B cell (primary cell): ENCODE measurements at regions not wholly inside any gene's neighbourhood (a gene's known extent, or its start where the extent isn't known, plus 50 kb on each side); places are given as distances from the start of the nearest gene placed in this dataset.

Experiments used
- ATAC-seq: fragments of 200-7000 bp; cut with Tn5 transposase; one replicate; pipeline ENCODE4 v1.10.0; 2021; ENCODE audit warnings: low read depth, mild to moderate bottlenecking, moderate number of reproducible peaks, moderate library complexity
- CTCF ChIA-PET: fragments of 350-600 bp; sonication (Branson Sonifier 250); formaldehyde crosslinking; loops from one replicate; lab custom pipeline; 2021; ENCODE audit warnings: antibody characterized with exemption, inconsistent platforms; lab: Charles Lee
- POLR2A ChIA-PET: fragments of 350-600 bp; sonication (Branson Sonifier 250); formaldehyde crosslinking; loops from one replicate; lab custom pipeline; 2021; ENCODE audit warnings: antibody characterized with exemption; lab: Charles Lee
- DNase-seq: peaks from one replicate; pipeline ENCODE4 v3.0.0; 2013
- H2AFZ ChIP-seq: 2 replicates; pipeline ENCODE4 v1.6.1; 2012; ENCODE audit warnings: mild to moderate bottlenecking, low read depth, low read length; ENCODE audit not compliant: insufficient read depth, poor library complexity, severe bottlenecking
- H3K27ac ChIP-seq, 2 donors: 1 replicate in 1 of 2; 2 replicates in 1 of 2; pipeline ENCODE4 v1.5.1; 2012 to 2013; ENCODE audit warnings: low read length in 2 of 2, mild to moderate bottlenecking in 2 of 2, moderate library complexity in 1 of 2
- H3K27me3 ChIP-seq, 4 experiments: fragments of 200-600 bp in 1 of 4; sonication (generic) in 1 of 4; replicated peaks in 1 of 4; 1 replicate in 2 of 4; 2 replicates in 2 of 4; pipeline versions ENCODE4 v1.6.1 to v1.7.0; 2013 to 2016; ENCODE audit warnings: low read length in 3 of 4, mild to moderate bottlenecking in 2 of 4, mixed read lengths in 1 of 4, moderate library complexity in 1 of 4; ENCODE audit not compliant: insufficient read depth in 4 of 4, control insufficient read depth in 3 of 4; ENCODE audit errors: control extremely low read depth in 1 of 4
- H3K36me3 ChIP-seq, 2 experiments: replicated peaks in 1 of 2; 1 replicate in 1 of 2; 2 replicates in 1 of 2; pipeline versions ENCODE4 v1.6.1 to v1.7.1; 2013; ENCODE audit warnings: low read length in 1 of 2; ENCODE audit not compliant: insufficient read depth in 2 of 2, control insufficient read depth in 1 of 2; ENCODE audit errors: control extremely low read depth in 1 of 2, extremely low read depth in 1 of 2
- H3K4me1 ChIP-seq, 2 donors: fragments of 200-600 bp in 1 of 2; sonication (generic) in 1 of 2; 1 replicate in 1 of 2; 2 replicates in 1 of 2; pipeline versions ENCODE4 v1.5.1 to v1.6.1; 2013 to 2017; ENCODE audit warnings: low read length in 2 of 2; ENCODE audit not compliant: control insufficient read depth in 2 of 2, insufficient read depth in 2 of 2
- H3K4me2 ChIP-seq: replicated peaks from 2 replicates; pipeline ENCODE3; 2012; ENCODE audit warnings: mild to moderate bottlenecking, low read depth, low read length; ENCODE audit not compliant: poor library complexity, severe bottlenecking
- H3K4me3 ChIP-seq, 5 experiments: fragments of 200-600 bp in 1 of 5; sonication (generic) in 1 of 5; 1 replicate in 3 of 5; 2 replicates in 2 of 5; pipeline versions ENCODE4 v1.5.1 to v1.7.0; 2011 to 2016; ENCODE audit warnings: low read length in 4 of 5, mild to moderate bottlenecking in 4 of 5, low read depth in 2 of 5, control low read depth in 1 of 5, moderate library complexity in 1 of 5; ENCODE audit not compliant: insufficient read depth in 1 of 5; ENCODE audit errors: control extremely low read depth in 1 of 5, extremely low read depth in 1 of 5
- H3K79me2 ChIP-seq: fragments of 200-600 bp; sonication (generic); one replicate; pipeline ENCODE4 v1.6.0; 2016; ENCODE audit warnings: low read length; ENCODE audit not compliant: control insufficient read depth, insufficient read depth
- H3K9ac ChIP-seq: fragments of 200-600 bp; sonication (generic); 2 replicates; pipeline ENCODE4 v1.6.1; 2017; ENCODE audit warnings: mild to moderate bottlenecking, low read length, moderate library complexity
- H3K9me3 ChIP-seq, 3 donors: one replicate each; pipeline versions ENCODE4 v1.6.1 to v1.7.1; 2013; ENCODE audit warnings: low read length in 2 of 3; ENCODE audit not compliant: control insufficient read depth in 2 of 3, insufficient read depth in 1 of 3; ENCODE audit errors: control extremely low read depth in 1 of 3
- H4K20me1 ChIP-seq: 2 replicates; pipeline ENCODE4 v1.6.0; 2012; ENCODE audit warnings: mild to moderate bottlenecking, low read length; ENCODE audit not compliant: insufficient read depth, control insufficient read depth, poor library complexity, severe bottlenecking
- H3K27ac Mint-ChIP-seq: one replicate; pipeline ENCODE4 v1.8.0; 2021; ENCODE audit warnings: mixed read lengths
- H3K27me3 Mint-ChIP-seq: one replicate; pipeline ENCODE4 v1.8.0; 2021; ENCODE audit warnings: mixed read lengths
- H3K4me1 Mint-ChIP-seq: one replicate; pipeline ENCODE4 v1.8.0; 2021; ENCODE audit warnings: mixed read lengths
- H3K4me3 Mint-ChIP-seq: one replicate; pipeline ENCODE4 v1.8.0; 2021; ENCODE audit warnings: mixed read lengths
- H3K9me3 Mint-ChIP-seq: one replicate; pipeline ENCODE4 v1.8.0; 2022; ENCODE audit warnings: mixed read lengths; ENCODE audit not compliant: insufficient read depth
- EZH2 ChIP-seq: IDR thresholded peaks from 2 replicates; pipeline ENCODE4 v1.6.1; 2012; ENCODE audit warnings: borderline replicate concordance, low read depth, mild to moderate bottlenecking, moderate library complexity, low read length; ENCODE audit not compliant: insufficient read depth, poor library complexity, severe bottlenecking
- WGBS: methylation state at CpG from one replicate; pipeline ENCODE4 v1.1.5; 2013; ENCODE audit warnings: missing lambda C conversion rate; ENCODE audit not compliant: insufficient coverage; 5-methylcytosine and 5-hydroxymethylcytosine counted together
- intact Hi-C: fragments of 100-400 bp; cut with micrococcal nuclease; formaldehyde crosslinking; loops from one replicate; pipeline ENCODE4 v1.10.0; 2022
- TF ChIP-seq, protein P1 (sequence below): fragments of 200-600 bp; IDR thresholded peaks from one replicate; pipeline ENCODE4 v1.8.0; 2022; ENCODE audit warnings: antibody characterized with exemption, mild to moderate bottlenecking

DNA sequence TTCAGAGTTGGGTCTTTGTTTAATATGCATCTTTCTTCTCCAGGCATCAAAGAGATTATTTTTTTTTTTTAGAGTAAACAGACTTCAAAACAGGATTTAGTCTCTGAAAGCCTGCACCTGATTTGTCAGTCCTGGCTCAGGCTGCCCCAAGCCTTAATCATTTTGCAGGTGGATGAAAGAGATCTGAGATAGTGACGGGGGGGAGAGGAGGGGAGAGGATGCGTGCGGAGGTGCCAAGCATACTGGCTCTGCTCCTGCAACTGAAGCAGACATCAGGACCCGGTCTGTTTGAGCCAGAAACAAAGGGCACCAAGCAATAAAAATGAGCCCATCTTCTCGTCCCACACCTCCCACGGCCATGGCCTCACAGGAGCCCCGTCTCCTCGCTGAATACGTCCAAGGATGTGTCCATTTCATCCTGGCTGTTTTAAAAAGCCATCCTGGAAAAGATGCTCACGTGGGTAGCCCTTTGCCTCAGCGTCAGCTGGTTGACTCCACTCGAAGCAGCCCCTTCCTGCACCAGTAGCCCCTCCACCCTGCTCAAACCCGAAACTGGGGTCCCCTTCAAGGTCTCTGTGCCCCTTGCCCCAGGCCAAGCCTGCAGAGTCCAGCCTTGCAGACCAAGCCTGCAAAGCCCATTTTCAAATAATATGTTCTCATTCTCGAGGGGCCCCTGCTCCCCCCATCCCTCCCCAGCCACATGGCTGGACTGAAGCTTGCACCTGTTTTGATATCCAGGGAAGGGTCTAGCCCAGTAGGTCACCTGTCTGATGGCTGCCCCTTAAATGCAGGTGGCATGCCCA, 84.8 kb upstream of the TNRC6C start:
- DNase-seq: no peak
- TF ChIP-seq EZH2: no peak
- TF ChIP-seq, protein P1, sequence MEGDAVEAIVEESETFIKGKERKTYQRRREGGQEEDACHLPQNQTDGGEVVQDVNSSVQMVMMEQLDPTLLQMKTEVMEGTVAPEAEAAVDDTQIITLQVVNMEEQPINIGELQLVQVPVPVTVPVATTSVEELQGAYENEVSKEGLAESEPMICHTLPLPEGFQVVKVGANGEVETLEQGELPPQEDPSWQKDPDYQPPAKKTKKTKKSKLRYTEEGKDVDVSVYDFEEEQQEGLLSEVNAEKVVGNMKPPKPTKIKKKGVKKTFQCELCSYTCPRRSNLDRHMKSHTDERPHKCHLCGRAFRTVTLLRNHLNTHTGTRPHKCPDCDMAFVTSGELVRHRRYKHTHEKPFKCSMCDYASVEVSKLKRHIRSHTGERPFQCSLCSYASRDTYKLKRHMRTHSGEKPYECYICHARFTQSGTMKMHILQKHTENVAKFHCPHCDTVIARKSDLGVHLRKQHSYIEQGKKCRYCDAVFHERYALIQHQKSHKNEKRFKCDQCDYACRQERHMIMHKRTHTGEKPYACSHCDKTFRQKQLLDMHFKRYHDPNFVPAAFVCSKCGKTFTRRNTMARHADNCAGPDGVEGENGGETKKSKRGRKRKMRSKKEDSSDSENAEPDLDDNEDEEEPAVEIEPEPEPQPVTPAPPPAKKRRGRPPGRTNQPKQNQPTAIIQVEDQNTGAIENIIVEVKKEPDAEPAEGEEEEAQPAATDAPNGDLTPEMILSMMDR: no peak
- Histone ChIP-seq H3K4me3 (no peak overlapping the region), H3K4me1 (peaks cover 56 to 67% of the 10 kb centered on the region in 2 donors), H3K27ac (no peak overlapping the region), H3K27me3 (peaks cover 0 to 8% (median 0%) of the 10 kb centered on the region in 4 experiments), H3K9me3 (peaks cover 0 to 35% (median 14%) of the 10 kb centered on the region in 3 donors), H3K4me2 (no peak overlapping the region), H3K79me2 (no peaks in the 10 kb centered on the region), H2AFZ (no peak overlapping the region), H3K36me3 (no peaks in the 10 kb centered on the region), H4K20me1 (no peaks in the 10 kb centered on the region), H3K9ac (no peak overlapping the region)
- Mint-ChIP-seq H3K27ac (no peak overlapping the region), H3K4me1 (peaks cover 59% of the 10 kb centered on the region), H3K4me3 (no peak overlapping the region), H3K27me3 (peaks cover 6% of the 10 kb centered on the region), H3K9me3 (peaks cover 4% of the 10 kb centered on the region)
- intact Hi-C loops: no loop called here
- 87% methylated on average over 13 of the region's 14 CpGs for WGBS
- ATAC-seq: no peak
- ChIA-PET POLR2A (interaction anchor here (2.9 kb wide), 1 partner anchor 84 kb away, joined by 13 read pairs; the partner anchor contains the start of gene TNRC6C), CTCF (no interaction called here)
